HG03432 (cell line): ENCODE measurements at regions not wholly inside any gene's neighbourhood (a gene's known extent, or its start where the extent isn't known, plus 50 kb on each side); places are given as distances from the start of the nearest gene placed in this dataset.

Experiments used
- ATAC-seq: cut with Tn5 transposase; IDR thresholded peaks from one replicate; pipeline ENCODE4 v1.9.1; 2021; ENCODE audit warnings: mild to moderate bottlenecking, moderate library complexity; ENCODE audit not compliant: unreplicated experiment

DNA sequence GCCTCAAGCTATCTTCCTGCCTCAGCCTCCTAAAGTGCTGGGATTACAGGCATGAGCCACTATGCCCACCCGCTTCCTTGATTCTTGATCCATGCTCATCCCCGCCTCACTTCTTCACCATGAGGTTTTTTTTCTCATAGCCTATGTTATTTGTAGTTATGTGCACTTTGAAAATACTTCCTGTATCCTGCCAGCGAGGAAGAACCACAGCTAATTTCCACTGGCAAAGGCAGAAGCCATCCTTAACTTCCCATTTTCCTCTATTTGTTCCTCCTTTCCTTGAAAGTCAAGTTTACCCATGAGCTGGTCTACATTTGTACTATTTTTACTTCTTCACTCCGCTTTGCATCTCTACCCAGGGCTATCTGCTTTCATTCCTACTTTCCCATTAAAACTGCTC is 189.7 kb upstream of the ZFHX3 start:
- no peak for ATAC-seq

DNA sequence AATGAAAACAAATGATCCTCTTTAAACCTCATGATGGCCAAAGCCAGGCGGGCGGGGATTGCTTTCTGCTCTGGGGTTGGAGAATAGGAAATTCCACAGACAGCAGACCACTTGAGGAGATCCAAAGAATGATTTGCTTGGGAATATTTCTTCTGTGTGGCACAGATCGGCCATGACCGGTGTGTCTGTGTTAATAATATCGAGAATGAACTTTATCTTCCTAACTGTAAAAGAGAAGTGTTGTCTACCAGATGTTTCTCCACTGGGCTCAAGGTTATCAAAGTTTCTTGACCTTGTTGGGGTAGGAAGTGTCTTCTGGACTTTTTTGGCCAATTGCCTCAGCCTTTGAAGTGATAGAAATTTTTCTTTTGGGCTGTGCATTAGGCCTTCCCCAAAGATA is 186.6 kb upstream of the ZFHX3 start:
- ATAC-seq = no peak

DNA sequence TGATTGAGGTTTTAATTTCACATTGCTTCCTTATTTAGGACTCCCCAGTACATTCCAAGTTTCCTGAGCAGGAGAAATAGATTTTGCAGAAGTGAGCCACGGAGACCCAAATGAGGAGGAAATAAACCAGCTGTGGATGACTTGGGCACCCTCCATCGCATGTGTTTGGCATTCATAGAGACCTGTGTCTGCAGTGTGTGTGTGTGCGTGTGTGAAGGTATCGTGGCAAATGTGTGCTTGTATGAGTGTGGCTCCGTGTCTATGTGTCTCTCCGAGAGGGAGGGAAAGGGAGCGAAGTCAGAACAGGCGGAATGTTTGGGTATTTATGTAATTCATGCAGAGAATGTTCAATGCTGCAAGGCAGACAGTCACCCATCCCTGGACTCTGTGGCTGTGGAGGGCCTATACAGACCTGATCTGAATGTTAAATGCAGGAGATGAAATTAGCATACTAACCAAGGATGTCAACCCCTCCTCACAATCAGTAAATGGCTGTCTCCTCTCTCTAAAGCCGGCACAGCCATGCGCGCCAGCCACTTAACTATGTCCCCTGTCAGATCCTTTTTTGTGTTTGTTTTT is 186.0 kb upstream of the ZFHX3 start:
- ATAC-seq = no peak

DNA sequence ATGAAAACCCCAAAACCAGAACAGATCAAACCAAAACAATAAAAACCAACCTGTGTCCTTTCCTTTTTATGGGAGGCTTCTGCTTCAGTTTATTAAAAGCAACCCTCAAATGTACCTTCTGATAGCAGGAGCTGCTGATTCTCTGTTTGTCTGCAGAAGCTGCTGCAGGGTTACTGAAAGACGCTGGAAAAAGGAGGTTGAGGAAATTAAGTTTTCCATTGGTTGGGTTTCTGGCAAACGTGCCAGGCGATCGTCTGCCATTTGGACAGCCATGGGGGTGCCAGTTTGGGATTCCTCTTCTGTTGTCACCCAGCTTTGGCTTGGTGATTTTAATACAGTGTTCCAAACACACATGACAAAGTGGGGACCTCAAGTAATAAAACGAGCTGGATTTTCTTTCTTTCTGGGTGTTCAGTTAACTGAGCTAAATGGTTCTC is 185.4 kb upstream of the ZFHX3 start:
- ATAC-seq = no peak

DNA sequence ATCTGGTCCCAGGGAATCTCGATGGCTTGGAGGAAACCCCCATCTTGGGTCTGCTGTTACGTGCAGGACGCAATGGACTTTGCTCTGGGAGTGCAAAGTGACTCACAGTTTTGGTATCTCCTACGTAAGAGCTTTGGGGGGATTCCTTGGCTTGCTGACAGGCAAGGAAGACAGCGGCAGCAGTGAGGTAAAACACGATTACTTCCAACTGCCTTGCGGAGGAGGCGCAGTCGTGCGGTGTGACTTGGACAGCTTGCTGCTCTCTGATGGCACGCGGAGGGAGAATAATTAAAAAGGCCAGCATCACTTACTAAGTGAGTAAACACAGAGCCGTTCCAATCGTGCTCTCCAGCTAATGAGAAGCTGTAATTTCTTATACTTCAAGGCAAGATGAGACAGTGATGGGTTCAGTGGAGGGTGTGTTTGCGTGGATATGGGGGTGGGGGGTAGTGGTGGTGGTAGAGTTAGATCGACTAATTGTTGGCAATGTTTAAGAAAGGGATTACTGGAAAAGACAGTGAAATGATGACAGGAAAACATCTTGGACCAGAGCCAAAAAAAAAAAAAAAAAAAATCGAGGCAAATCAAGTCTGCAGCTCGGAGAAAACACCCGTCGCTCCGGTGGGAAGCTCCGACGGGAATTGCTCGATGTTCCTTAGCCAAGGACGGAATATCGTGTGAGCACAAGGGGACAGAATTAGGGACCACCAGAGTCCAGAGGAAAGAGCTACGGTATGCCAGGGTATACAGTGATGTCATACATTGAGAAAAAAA is 184.8 kb upstream of the ZFHX3 start:
- ATAC-seq = no peak

DNA sequence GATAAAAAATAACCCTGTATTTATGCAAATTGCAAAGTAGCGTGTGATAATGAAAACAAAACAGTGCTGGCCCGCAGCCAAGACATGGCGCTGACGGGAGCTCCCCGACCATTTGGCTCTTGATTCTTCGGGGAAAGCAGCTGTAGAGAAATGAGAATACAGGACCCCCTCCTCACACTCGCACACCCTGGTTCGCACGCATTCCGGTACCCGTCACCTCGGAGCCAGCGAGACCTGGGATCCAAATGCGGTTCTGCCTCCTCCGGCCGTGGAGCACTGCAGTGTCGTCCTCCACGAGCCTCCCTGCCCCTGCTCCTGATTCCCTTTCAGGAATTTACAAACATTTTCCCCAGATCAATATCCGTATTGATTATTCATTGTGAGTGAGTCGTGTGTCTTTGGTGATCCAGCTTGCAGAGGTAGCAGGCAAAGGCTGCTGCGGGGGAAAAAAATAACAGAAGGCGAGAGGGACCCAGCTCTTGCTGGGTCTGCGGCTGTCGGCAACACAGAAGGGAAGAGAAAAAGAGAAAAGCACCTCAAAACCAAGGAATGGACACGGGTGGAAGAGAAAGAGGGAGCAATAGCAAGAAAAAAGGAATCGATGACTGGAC is 184.1 kb upstream of the ZFHX3 start:
- ATAC-seq = no peak

DNA sequence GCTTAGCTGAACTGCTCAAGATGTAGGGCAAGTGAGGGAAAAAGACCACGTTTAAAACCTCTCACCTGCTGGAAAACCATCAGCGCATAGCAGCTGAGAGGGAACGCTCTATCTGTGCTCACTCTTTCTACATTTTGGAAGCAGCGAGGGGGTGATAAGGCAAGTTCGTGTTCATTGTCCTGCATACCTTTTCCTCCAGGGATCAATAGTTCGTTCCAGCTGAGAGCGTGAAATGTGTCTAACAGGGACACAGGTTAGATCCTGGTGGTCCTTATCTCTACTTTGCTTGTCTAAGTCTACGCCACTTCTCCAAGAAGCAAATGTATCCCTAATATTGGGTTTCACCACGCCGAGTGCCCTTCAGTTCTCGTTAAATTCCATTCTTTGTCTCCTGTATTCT is 183.5 kb upstream of the ZFHX3 start:
- no peak for ATAC-seq

DNA sequence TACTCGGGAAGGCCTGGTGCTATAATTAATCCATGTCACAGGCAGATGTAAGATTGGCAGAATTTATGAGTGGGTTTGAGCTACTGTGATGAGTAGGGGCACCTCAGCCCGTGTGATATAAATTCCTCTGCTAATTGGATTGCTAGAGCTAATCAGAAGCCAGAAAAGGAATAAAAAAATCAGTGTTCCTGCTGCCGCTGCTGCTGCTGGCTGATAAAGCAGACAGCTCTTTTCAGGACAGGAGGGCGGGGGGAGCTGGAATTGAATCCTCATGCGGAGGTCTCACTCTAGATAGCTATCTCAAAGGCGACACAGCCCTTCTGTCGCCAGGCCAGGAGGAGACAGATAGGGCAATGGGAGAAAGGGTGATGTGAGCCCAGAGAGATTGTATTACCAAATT is 182.7 kb upstream of the ZFHX3 start:
- ATAC-seq = no peak

DNA sequence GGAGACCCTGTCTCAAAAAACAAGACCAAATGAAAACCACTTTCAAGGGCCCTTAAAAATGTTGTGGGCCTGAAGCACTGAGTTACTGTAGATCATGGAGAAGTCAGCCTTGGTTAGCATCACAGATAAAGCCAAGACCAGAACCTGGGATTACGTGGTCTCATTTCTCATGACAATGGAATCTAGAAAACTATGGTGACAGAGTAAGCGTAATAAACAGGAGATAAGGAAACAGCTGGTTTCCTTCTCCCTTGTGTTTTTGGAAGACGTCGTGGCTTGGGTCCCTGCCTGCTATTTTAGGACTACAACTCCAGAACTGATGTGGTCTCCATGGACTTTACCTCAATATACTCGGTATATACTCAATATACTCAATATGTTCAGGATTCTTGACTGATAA is 180.7 kb upstream of the ZFHX3 start:
- ATAC-seq = no peak

DNA sequence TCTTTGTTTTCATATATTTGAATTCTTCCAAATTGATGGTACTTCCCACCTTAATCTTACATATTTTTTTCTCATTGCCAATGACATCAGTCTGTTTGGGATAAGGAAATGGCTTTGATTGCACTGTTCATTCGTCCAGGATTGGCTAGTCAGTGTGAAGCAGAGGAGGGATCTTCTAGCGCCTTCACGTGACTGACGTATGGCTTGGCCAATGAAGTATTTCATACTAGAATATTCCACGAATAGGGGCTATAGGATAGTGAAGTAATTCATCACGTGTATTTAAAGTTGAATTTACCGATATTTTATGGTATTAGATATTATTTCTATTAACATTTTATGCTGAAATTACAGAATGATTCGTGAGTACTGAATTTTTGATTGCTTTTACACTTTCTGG is 178.7 kb upstream of the ZFHX3 start:
- no peak for ATAC-seq

DNA sequence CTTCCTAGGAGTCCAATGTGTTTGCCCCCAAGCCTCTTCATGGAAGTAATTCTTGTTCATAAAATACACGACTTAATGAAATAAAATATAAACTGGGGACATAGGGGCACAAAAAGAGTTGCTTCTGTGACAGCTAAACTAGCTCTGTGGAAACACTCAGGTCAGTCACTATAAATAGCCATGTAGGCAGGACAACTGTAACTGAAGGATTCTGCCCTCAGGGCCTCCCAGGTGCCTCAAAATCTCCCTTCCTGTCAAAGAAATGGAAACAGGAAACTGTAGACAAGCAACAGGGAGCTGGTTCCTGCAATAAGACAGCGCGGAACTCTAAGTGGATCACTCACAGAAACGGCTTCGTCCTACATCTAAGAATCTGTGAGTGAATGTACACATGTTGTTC is 178.1 kb upstream of the ZFHX3 start:
- no peak for ATAC-seq

DNA sequence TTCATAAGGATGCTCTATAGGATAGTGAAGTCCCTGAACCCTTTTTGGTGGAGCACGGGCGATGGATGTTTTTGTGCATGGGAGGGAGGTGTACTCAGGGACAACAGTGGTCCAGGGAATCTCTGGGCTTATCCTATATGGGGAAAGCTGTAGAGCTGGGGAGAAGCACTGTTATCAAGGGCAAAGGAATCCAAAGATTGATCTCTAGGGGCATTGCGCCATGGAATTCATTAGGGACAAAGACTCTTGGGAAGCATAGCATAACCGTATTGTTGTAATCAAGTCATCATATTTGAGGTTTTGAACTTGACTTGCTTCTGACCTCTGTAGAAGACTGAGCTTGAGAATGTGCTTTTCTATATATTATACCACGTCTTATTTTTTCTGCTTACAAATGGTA is 172.9 kb upstream of the ZFHX3 start:
- ATAC-seq = no peak

DNA sequence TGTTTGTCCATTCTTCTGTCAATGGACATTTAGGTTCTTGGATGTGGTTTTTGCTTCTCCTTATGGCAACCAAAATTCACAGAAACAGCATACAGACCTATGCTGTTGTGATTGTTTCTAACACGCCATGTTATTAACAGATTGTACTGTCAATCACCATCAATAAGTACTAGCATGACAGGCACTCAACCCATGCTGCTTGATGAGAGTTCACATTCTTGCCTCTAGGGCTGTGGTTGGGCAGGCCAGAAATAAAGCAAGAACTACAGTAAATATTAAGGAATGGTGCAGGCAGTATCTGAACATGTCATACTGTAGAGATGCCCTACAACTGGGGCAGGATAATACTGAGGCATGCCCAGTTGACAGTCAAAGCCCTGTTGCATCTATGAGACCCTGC is 171.2 kb upstream of the ZFHX3 start:
- no peak for ATAC-seq

DNA sequence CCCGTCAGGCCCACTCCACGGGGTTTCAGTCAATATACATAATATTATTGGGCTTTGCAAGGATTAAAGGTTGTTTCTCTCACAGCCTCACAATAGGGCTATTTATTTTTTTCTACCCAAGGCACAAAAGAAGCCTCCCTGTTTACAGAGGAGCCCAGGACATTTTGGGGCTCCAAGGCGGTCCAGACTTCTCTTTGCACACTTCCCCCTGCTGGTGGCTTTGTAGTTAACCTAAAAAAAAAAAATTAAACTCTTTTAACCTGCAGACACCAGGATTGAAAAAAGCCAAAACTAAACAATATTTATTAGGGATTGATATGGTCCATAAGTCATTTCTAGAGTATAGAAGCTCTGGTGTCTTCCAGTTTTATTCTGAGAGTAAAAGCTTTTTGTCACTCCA is 169.7 kb upstream of the ZFHX3 start:
- no peak for ATAC-seq

DNA sequence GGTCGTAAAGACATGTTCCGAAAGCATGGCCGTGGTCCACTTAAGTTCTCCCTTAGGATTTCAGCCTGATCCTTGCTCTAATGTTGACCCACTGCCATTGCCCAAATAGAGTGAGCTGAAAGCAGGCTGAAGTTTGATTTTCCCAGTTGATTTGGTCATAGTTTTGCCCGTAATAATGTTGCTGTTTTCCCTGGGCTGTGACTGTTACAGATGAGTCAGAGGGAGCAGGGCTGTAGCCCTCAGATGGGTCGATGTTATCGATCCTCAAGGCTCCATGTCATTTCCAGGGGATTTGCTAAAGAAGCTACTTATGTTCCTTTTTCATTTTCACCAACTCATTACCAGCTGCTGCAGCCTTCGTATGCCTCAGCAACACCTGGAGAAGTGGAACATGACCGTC is 169.0 kb upstream of the ZFHX3 start:
- ATAC-seq = no peak

DNA sequence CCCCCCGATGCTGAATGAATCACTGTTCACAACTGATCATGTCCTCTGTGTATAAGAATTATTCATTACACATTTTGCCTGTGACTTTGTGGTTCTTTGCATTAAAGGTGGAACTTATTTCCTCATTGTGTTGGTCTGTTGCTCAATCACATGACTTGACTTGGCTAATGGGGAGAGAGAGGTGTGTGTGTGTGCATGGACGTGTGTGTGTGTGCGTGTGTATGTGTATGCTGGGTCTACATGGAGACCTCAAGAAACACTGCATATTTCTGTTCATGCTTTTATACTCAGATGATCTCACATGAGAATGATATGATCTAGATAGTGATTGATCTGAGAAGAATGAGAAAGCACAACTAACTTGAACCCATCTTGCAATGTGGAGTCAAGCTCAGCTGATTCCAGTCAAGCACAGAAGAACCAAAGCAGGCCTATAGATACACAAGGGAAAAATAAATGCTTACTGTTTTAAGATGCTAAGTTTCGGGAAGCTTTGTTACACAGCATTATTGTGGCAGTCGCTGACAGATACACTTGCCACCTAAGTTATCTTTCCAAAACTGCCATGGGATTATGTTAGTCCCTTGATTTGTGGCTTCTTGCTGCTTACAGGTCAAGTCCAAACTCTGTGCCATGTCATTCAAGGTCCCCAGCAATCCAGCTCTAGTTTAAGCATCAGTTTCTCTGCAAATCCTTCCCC is 167.9 kb upstream of the ZFHX3 start:
- ATAC-seq = no peak

DNA sequence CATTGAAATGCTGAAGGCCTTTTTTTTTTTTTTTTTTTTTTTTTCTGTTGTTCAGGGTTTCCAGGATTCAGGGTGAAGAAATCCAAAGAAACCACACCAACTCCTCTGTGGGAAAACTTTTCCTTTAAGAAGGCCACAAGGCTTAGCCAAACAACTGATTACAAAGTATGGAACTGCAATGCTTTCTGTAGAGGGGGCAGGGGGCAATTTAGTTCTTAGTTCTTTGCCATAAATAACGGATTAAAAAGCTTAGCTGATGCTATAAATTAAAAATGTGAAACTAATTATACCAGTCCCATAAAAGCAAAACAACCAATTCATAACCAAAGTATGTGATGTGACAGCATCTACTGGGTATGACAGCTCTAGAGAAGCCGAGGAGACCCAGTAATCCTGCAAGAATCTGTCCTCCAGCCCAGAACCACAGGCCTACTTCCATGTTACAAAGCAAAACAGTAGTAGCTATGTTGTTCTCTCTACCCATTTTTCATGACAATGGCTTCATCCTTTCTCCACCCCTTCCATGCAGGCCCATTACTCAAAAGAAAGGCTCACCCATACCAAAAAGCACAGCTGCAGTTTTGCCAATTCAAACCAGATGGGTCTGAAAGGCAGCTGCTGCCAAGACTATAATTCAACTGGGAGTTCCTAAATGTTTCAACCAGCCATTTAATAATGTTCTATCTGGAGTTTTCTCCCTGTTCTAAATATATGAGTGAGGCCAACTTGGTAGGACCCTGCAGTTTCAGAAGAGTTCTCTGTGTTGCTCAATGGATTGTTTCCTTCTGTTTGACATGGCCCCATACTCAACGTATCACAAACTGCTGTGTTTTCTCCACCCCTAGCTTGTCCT is 167.1 kb upstream of the ZFHX3 start:
- no peak for ATAC-seq

DNA sequence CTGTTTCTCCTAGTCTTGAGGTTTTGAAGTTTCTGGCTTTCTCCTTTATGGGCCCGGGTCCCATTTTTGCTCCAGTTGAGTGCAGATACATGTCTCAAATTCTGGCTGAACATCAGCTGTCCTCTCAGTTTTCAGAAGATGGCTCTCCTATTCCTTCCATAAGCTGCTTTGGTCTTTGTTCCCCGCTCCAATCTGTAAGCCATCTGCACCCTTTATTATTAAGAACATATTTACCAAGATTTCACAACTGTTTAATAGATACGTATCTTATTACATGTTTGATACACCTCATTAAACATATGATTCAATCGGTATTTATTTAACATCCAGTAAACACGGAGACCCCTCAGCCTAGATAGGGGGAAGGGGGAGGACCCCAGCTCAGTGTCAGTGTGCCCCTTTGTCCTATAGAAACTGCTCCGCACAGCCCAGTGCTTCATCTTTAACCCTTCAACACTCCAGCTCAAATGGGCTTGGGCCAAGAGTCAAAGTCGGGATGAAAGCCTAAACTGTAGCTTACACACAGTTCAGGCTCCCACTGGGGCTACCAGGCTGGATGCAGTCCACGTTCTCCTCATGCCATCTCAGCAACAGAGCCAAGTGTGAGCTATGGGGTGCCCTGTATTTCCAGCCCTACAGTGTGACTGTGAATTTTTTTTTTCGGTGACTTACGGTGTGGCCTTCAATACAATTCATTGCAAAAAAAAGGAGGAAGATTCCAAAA is 166.0 kb upstream of the ZFHX3 start:
- no peak for ATAC-seq

DNA sequence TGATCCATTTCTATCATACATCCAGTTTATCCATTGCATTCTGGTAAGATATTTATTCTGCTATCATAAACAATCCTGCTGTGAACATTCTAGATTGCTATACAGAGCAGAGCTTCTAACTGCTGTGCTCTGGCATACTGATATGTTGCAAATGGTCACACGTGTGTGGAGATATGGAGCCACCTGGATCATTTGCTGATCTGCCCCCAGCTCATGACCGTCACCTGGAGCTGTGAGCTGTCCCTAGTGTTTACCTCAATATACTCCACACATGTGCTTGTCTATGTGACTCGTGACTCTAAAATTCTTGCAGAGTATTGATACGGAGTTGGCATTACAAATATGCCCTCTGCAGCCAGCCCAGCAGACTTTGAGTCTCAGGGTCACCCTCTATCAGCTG is 164.5 kb upstream of the ZFHX3 start:
- ATAC-seq = no peak

DNA sequence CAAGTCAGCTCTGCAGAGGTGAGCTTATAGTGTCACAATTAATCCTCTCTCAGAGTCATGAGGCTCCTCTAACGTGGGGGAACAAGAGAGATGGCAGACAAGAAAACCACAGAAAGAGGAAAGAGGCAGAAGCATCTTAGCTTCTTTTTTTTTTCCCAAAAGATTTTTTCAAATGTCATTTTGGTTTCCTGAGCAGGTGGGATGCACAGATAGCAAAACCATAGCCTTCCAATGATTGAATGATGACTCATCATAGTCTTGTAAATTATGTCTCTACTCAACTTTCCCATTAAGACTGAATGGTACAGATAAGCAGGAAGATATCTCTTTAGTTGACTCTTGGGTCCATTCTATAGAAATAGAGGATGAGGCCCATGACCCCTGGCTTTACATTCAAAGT is 162.8 kb upstream of the ZFHX3 start:
- no peak for ATAC-seq
